ENCODE measurements at regions not wholly inside any gene's neighbourhood (a gene's known extent, or its start where the extent isn't known, plus 50 kb on each side); places are given as distances from the start of the nearest gene placed in this dataset.
"Not testable (repeated sequence)": the region's sequence is repeated elsewhere in the genome, so short reads cannot be mapped to it uniquely, and the experiment has no call there.

GRCh38 chr21:35573472-35574374, 486.6 kb downstream of the SETD4 start:
- H3K9me3 ChIP-seq (ENCODE audit: control insufficient read depth, low read length) = no peaks in the 10 kb centered on the region
- no peak overlapping the region for H3K9ac ChIP-seq (ENCODE audit: low read length)
- no peaks in the 10 kb centered on the region for H3K4me1 ChIP-seq (ENCODE audit: control insufficient read depth, insufficient read depth, low read length)
- no peaks in the 10 kb centered on the region for H3K36me3 ChIP-seq (ENCODE audit: control insufficient read depth, insufficient read depth, low read length)
- H3K4me3 ChIP-seq (ENCODE audit: low read length) = no peak overlapping the region
- H3K27me3 ChIP-seq (ENCODE audit: control insufficient read depth, insufficient read depth, low read length) = no peaks in the 10 kb centered on the region

- Histone ChIP-seq H3K9ac (ENCODE audit: low read length) (no peak overlapping the region), H3K9me3 (ENCODE audit: control insufficient read depth, low read length) (no peaks in the 10 kb centered on the region), H3K4me3 (ENCODE audit: low read length) (no peak overlapping the region), H3K27me3 (ENCODE audit: control insufficient read depth, insufficient read depth, low read length) (no peaks in the 10 kb centered on the region), H3K36me3 (ENCODE audit: control insufficient read depth, insufficient read depth, low read length) (no peaks in the 10 kb centered on the region), H3K4me1 (ENCODE audit: control insufficient read depth, insufficient read depth, low read length) (no peaks in the 10 kb centered on the region)
Measured at GRCh38 chr21:35571910-35572309, 488.4 kb downstream of the SETD4 start.

GRCh38 chr21:35568643-35569042, 491.7 kb downstream of the SETD4 start:
- peaks cover 8% of the 10 kb centered on the region for H3K4me1 ChIP-seq (ENCODE audit: control insufficient read depth, insufficient read depth, low read length)
- H3K36me3 ChIP-seq (ENCODE audit: control insufficient read depth, insufficient read depth, low read length) = no peaks in the 10 kb centered on the region
- H3K9ac ChIP-seq (ENCODE audit: low read length) = no peak overlapping the region
- H3K4me3 ChIP-seq (ENCODE audit: low read length) = no peak overlapping the region
- no peaks in the 10 kb centered on the region for H3K9me3 ChIP-seq (ENCODE audit: control insufficient read depth, low read length)
- no peaks in the 10 kb centered on the region for H3K27me3 ChIP-seq (ENCODE audit: control insufficient read depth, insufficient read depth, low read length)

GRCh38 chr21:35566874-35567273, 493.5 kb downstream of the SETD4 start:
- Histone ChIP-seq H3K36me3 (ENCODE audit: control insufficient read depth, insufficient read depth, low read length) (no peaks in the 10 kb centered on the region), H3K9me3 (ENCODE audit: control insufficient read depth, low read length) (no peaks in the 10 kb centered on the region), H3K9ac (ENCODE audit: low read length) (no peak overlapping the region), H3K4me3 (ENCODE audit: low read length) (no peak overlapping the region), H3K4me1 (ENCODE audit: control insufficient read depth, insufficient read depth, low read length) (peaks cover 8% of the 10 kb centered on the region), H3K27me3 (ENCODE audit: control insufficient read depth, insufficient read depth, low read length) (no peaks in the 10 kb centered on the region)

GRCh38 chr21:35565204-35565611, 495.1 kb downstream of the SETD4 start:
- Histone ChIP-seq H3K9ac (ENCODE audit: low read length) (no peak overlapping the region), H3K36me3 (ENCODE audit: control insufficient read depth, insufficient read depth, low read length) (no peaks in the 10 kb centered on the region), H3K9me3 (ENCODE audit: control insufficient read depth, low read length) (no peaks in the 10 kb centered on the region), H3K4me1 (ENCODE audit: control insufficient read depth, insufficient read depth, low read length) (peaks cover 8% of the 10 kb centered on the region), H3K27me3 (ENCODE audit: control insufficient read depth, insufficient read depth, low read length) (no peaks in the 10 kb centered on the region), H3K4me3 (ENCODE audit: low read length) (no peak overlapping the region)

GRCh38 chr21:35563885-35564451, 496.4 kb downstream of the SETD4 start:
- Histone ChIP-seq H3K9ac (ENCODE audit: low read length) (no peak overlapping the region), H3K27me3 (ENCODE audit: control insufficient read depth, insufficient read depth, low read length) (no peaks in the 10 kb centered on the region), H3K4me1 (ENCODE audit: control insufficient read depth, insufficient read depth, low read length) (peaks cover 8% of the 10 kb centered on the region), H3K4me3 (ENCODE audit: low read length) (no peak overlapping the region), H3K9me3 (ENCODE audit: control insufficient read depth, low read length) (no peaks in the 10 kb centered on the region), H3K36me3 (ENCODE audit: control insufficient read depth, insufficient read depth, low read length) (no peaks in the 10 kb centered on the region)

GRCh38 chr21:35562876-35563275, 497.4 kb downstream of the SETD4 start:
- H3K4me3 ChIP-seq (ENCODE audit: low read length) = no peak overlapping the region
- H3K36me3 ChIP-seq (ENCODE audit: control insufficient read depth, insufficient read depth, low read length) = no peaks in the 10 kb centered on the region
- no peaks in the 10 kb centered on the region for H3K9me3 ChIP-seq (ENCODE audit: control insufficient read depth, low read length)
- H3K27me3 ChIP-seq (ENCODE audit: control insufficient read depth, insufficient read depth, low read length) = no peaks in the 10 kb centered on the region
- peaks cover 8% of the 10 kb centered on the region for H3K4me1 ChIP-seq (ENCODE audit: control insufficient read depth, insufficient read depth, low read length)
- H3K9ac ChIP-seq (ENCODE audit: low read length) = no peak overlapping the region

- no peak overlapping the region for H3K9ac ChIP-seq (ENCODE audit: low read length)
- H3K36me3 ChIP-seq (ENCODE audit: control insufficient read depth, insufficient read depth, low read length) = no peaks in the 10 kb centered on the region
- H3K9me3 ChIP-seq (ENCODE audit: control insufficient read depth, low read length) = no peaks in the 10 kb centered on the region
- no peaks in the 10 kb centered on the region for H3K27me3 ChIP-seq (ENCODE audit: control insufficient read depth, insufficient read depth, low read length)
- peaks cover 8% of the 10 kb centered on the region for H3K4me1 ChIP-seq (ENCODE audit: control insufficient read depth, insufficient read depth, low read length)
- no peak overlapping the region for H3K4me3 ChIP-seq (ENCODE audit: low read length)
Measured at GRCh38 chr21:35561116-35561515, 499.2 kb downstream of the SETD4 start.

GRCh38 chr21:35559829-35560225, 500.5 kb downstream of the SETD4 start:
- H3K36me3 ChIP-seq (ENCODE audit: control insufficient read depth, insufficient read depth, low read length) = no peaks in the 10 kb centered on the region
- no peaks in the 10 kb centered on the region for H3K27me3 ChIP-seq (ENCODE audit: control insufficient read depth, insufficient read depth, low read length)
- H3K4me1 ChIP-seq (ENCODE audit: control insufficient read depth, insufficient read depth, low read length) = peaks cover 2% of the 10 kb centered on the region

GRCh38 chr21:35559128-35559828, 501.0 kb downstream of the SETD4 start:
- Histone ChIP-seq H3K9ac (ENCODE audit: low read length) (no peak overlapping the region), H3K27me3 (ENCODE audit: control insufficient read depth, insufficient read depth, low read length) (no peaks in the 10 kb centered on the region), H3K4me1 (ENCODE audit: control insufficient read depth, insufficient read depth, low read length) (no peaks in the 10 kb centered on the region), H3K9me3 (ENCODE audit: control insufficient read depth, low read length) (no peaks in the 10 kb centered on the region), H3K36me3 (ENCODE audit: control insufficient read depth, insufficient read depth, low read length) (no peaks in the 10 kb centered on the region), H3K4me3 (ENCODE audit: low read length) (no peak overlapping the region)

More at GRCh38 chr21:35559829-35560225, 500.5 kb downstream of the SETD4 start:
- H3K4me3 ChIP-seq (ENCODE audit: low read length) = no peak overlapping the region
- no peak overlapping the region for H3K9ac ChIP-seq (ENCODE audit: low read length)
- H3K9me3 ChIP-seq (ENCODE audit: control insufficient read depth, low read length) = no peaks in the 10 kb centered on the region

- no peaks in the 10 kb centered on the region for H3K27me3 ChIP-seq (ENCODE audit: control insufficient read depth, insufficient read depth, low read length)
- no peak overlapping the region for H3K9ac ChIP-seq (ENCODE audit: low read length)
- no peaks in the 10 kb centered on the region for H3K9me3 ChIP-seq (ENCODE audit: control insufficient read depth, low read length)
- no peaks in the 10 kb centered on the region for H3K4me1 ChIP-seq (ENCODE audit: control insufficient read depth, insufficient read depth, low read length)
- no peaks in the 10 kb centered on the region for H3K36me3 ChIP-seq (ENCODE audit: control insufficient read depth, insufficient read depth, low read length)
- H3K4me3 ChIP-seq (ENCODE audit: low read length) = no peak overlapping the region
Measured at GRCh38 chr21:35556536-35556935, 503.8 kb downstream of the SETD4 start.

GRCh38 chr21:35552483-35552882, 503.4 kb upstream of the RUNX1 start:
- H3K4me3 ChIP-seq (ENCODE audit: low read length); H3K4me1 ChIP-seq (ENCODE audit: control insufficient read depth, insufficient read depth, low read length); H3K9me3 ChIP-seq (ENCODE audit: control insufficient read depth, low read length); H3K9ac ChIP-seq (ENCODE audit: low read length); H3K27me3 ChIP-seq (ENCODE audit: control insufficient read depth, insufficient read depth, low read length); H3K36me3 ChIP-seq (ENCODE audit: control insufficient read depth, insufficient read depth, low read length): not testable (repeated sequence)
